GM19023 (cell line): ENCODE measurements at regions not wholly inside any gene's neighbourhood (a gene's known extent, or its start where the extent isn't known, plus 50 kb on each side); places are given as distances from the start of the nearest gene placed in this dataset.

Source experiments
- ATAC-seq: cut with Tn5 transposase; IDR thresholded peaks from one replicate; pipeline ENCODE4 v1.9.1; 2021; ENCODE audit warnings: mild to moderate bottlenecking, moderate library complexity; ENCODE audit not compliant: unreplicated experiment

- no peak for ATAC-seq
Measured at GRCh38 chr12:77724367-77724957, 106.2 kb upstream of the NAV3 start.

- no peak for ATAC-seq
Measured at GRCh38 chr12:77723308-77723707, 107.4 kb upstream of the NAV3 start.

GRCh38 chr12:77722536-77722935, 108.2 kb upstream of the NAV3 start:
- no peak for ATAC-seq

GRCh38 chr12:77720258-77720657, 110.4 kb upstream of the NAV3 start:
- no peak for ATAC-seq

GRCh38 chr12:77710209-77710608, 120.5 kb upstream of the NAV3 start:
- ATAC-seq: no peak

- no peak for ATAC-seq
Measured at GRCh38 chr12:77697126-77697525, 133.6 kb upstream of the NAV3 start.

GRCh38 chr12:77696183-77696582, 134.5 kb upstream of the NAV3 start:
- ATAC-seq: no peak

- no peak for ATAC-seq
Measured at GRCh38 chr12:77689510-77690086, 141.1 kb upstream of the NAV3 start.

GRCh38 chr12:77687321-77687720, 143.4 kb upstream of the NAV3 start:
- ATAC-seq: no peak

- no peak for ATAC-seq
Measured at GRCh38 chr12:77686760-77687159, 143.9 kb upstream of the NAV3 start.

GRCh38 chr12:77685901-77686300, 144.8 kb upstream of the NAV3 start:
- ATAC-seq: no peak

GRCh38 chr12:77685112-77685511, 145.6 kb upstream of the NAV3 start:
- peak; percentile 58 for ATAC-seq

- ATAC-seq: no peak
Measured at GRCh38 chr12:77682488-77682887, 148.2 kb upstream of the NAV3 start.

GRCh38 chr12:77681726-77682125, 149.0 kb upstream of the NAV3 start:
- ATAC-seq: no peak

GRCh38 chr12:77679686-77680085, 151.0 kb upstream of the NAV3 start:
- ATAC-seq: no peak

GRCh38 chr12:77678621-77679020, 152.1 kb upstream of the NAV3 start:
- ATAC-seq: no peak

GRCh38 chr12:77667101-77667500, 163.6 kb upstream of the NAV3 start:
- ATAC-seq: no peak

- no peak for ATAC-seq
Measured at GRCh38 chr12:77648716-77649115, 182.0 kb upstream of the NAV3 start.

- ATAC-seq: peak; percentile 66
Measured at GRCh38 chr12:77645966-77646598, 184.6 kb upstream of the NAV3 start.

GRCh38 chr12:77644915-77645605, 185.6 kb upstream of the NAV3 start:
- ATAC-seq: no peak

- no peak for ATAC-seq
Measured at GRCh38 chr12:77642246-77642645, 188.4 kb upstream of the NAV3 start.

GRCh38 chr12:77640356-77640755, 190.3 kb upstream of the NAV3 start:
- no peak for ATAC-seq
